HT1080 (cell line): ENCODE measurements at regions not wholly inside any gene's neighbourhood (a gene's known extent, or its start where the extent isn't known, plus 50 kb on each side); places are given as distances from the start of the nearest gene placed in this dataset.
A peak's percentile ranks its signal among the peaks of the same experiment; 100 is the strongest.

Experiments
- DNase-seq: peaks from one replicate; pipeline ENCODE4 v3.0.0-alpha.2; 2015; ENCODE audit warnings: low read depth

- DNase-seq: no peak
These were observed 183.7 kb downstream of the RGS3 start for GRCh38 chr9:113646946-113647914.

GRCh38 chr9:113648048-113648447, 184.5 kb downstream of the RGS3 start:
- no peak for DNase-seq

- no peak for DNase-seq
These were observed 185.1 kb downstream of the RGS3 start for GRCh38 chr9:113648586-113648985.

- no peak for DNase-seq
These were observed 185.5 kb downstream of the RGS3 start for GRCh38 chr9:113649054-113649453.

GRCh38 chr9:113649855-113650206, 186.3 kb downstream of the RGS3 start:
- no peak for DNase-seq

GRCh38 chr9:113650207-113651131, 186.9 kb downstream of the RGS3 start:
- peak; percentile 93 for DNase-seq

GRCh38 chr9:113651896-113652295, 188.4 kb downstream of the RGS3 start:
- DNase-seq: no peak

- DNase-seq: no peak
These were observed 189.0 kb downstream of the RGS3 start for GRCh38 chr9:113652355-113653152.

GRCh38 chr9:113653746-113654604, 190.4 kb downstream of the RGS3 start:
- no peak for DNase-seq

- no peak for DNase-seq
These were observed 191.3 kb downstream of the RGS3 start for GRCh38 chr9:113654605-113655428.

- DNase-seq: no peak
These were observed 193.5 kb downstream of the RGS3 start for GRCh38 chr9:113656771-113657670.

GRCh38 chr9:113657765-113658544, 194.4 kb downstream of the RGS3 start:
- DNase-seq: peak; percentile 84

- no peak for DNase-seq
These were observed 195.0 kb downstream of the RGS3 start for GRCh38 chr9:113658545-113658895.

- no peak for DNase-seq
These were observed 195.5 kb downstream of the RGS3 start for GRCh38 chr9:113659039-113659438.

- no peak for DNase-seq
These were observed 196.2 kb downstream of the RGS3 start for GRCh38 chr9:113659740-113660139.

- DNase-seq: no peak
These were observed 196.7 kb downstream of the RGS3 start for GRCh38 chr9:113660196-113660595.

- no peak for DNase-seq
These were observed 197.5 kb downstream of the RGS3 start for GRCh38 chr9:113661074-113661473.
